Neutrophil (primary cell): ENCODE measurements at regions not wholly inside any gene's neighbourhood (a gene's known extent, or its start where the extent isn't known, plus 50 kb on each side); places are given as distances from the start of the nearest gene placed in this dataset.

Experiments
- H3K27ac ChIP-seq: fragments of 200-600 bp; sonication (generic); 2 replicates; pipeline ENCODE4 v1.5.1; 2016; ENCODE audit warnings: mild to moderate bottlenecking, moderate library complexity
- H3K27me3 ChIP-seq: fragments of 200-600 bp; sonication (generic); 2 replicates; pipeline ENCODE4 v1.6.0; 2016; ENCODE audit warnings: mild to moderate bottlenecking
- H3K36me3 ChIP-seq: fragments of 200-600 bp; sonication (generic); 2 replicates; pipeline ENCODE4 v1.5.1; 2017
- H3K4me1 ChIP-seq, 2 experiments: fragments of 200-600 bp in 1 of 2; sonication (generic) in 1 of 2; 1 replicate in 1 of 2; 2 replicates in 1 of 2; pipeline versions ENCODE4 v1.5.1 to v1.6.1; 2013 to 2016; ENCODE audit warnings: low read depth in 1 of 2, low read length in 1 of 2, mild to moderate bottlenecking in 1 of 2, moderate library complexity in 1 of 2; ENCODE audit not compliant: control insufficient read depth in 1 of 2, insufficient read depth in 1 of 2
- H3K4me3 ChIP-seq, 2 experiments: fragments of 200-600 bp in 1 of 2; sonication (generic) in 1 of 2; 1 replicate in 1 of 2; 2 replicates in 1 of 2; pipeline ENCODE4 v1.5.1; 2013 to 2016; ENCODE audit warnings: low read depth in 1 of 2, low read length in 1 of 2, mild to moderate bottlenecking in 1 of 2, moderate library complexity in 1 of 2
- H3K9me3 ChIP-seq: fragments of 200-600 bp; sonication (generic); 2 replicates; pipeline ENCODE4 v1.5.1; 2016
- TF ChIP-seq, protein P1 (sequence below): fragments of 200-600 bp; sonication (generic); IDR thresholded peaks from 2 replicates; pipeline ENCODE4 v1.5.1; 2016; ENCODE audit warnings: antibody characterized with exemption

DNA sequence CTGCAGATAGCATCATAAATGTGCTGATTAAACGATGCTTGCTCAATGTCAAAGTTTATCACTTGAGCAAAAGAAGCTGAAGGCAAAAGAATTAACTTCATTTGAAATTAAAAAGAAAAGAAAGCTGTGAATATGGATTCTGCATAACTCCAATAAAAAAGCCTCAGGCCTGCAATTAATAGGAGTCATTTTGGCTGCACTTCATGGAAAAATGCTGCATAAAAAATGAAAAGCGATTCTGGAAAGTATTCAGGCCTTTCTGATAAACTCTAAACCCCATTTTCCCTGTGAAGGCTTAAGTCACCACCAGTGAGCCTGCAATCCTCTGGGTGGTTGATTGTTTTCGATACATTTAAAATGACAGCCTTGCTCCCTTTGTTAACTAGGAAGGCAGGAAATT is 1793.4 kb downstream of the SUCLG1 start:
- no peaks in the 10 kb centered on the region for H3K4me1 ChIP-seq
- no peak overlapping the region for H3K4me3 ChIP-seq
- H3K36me3 ChIP-seq: no peaks in the 10 kb centered on the region
- no peaks in the 10 kb centered on the region for H3K27me3 ChIP-seq
- no peaks in the 10 kb centered on the region for H3K9me3 ChIP-seq
- H3K27ac ChIP-seq: no peak overlapping the region
- TF ChIP-seq, protein P1, sequence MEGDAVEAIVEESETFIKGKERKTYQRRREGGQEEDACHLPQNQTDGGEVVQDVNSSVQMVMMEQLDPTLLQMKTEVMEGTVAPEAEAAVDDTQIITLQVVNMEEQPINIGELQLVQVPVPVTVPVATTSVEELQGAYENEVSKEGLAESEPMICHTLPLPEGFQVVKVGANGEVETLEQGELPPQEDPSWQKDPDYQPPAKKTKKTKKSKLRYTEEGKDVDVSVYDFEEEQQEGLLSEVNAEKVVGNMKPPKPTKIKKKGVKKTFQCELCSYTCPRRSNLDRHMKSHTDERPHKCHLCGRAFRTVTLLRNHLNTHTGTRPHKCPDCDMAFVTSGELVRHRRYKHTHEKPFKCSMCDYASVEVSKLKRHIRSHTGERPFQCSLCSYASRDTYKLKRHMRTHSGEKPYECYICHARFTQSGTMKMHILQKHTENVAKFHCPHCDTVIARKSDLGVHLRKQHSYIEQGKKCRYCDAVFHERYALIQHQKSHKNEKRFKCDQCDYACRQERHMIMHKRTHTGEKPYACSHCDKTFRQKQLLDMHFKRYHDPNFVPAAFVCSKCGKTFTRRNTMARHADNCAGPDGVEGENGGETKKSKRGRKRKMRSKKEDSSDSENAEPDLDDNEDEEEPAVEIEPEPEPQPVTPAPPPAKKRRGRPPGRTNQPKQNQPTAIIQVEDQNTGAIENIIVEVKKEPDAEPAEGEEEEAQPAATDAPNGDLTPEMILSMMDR: no peak

DNA sequence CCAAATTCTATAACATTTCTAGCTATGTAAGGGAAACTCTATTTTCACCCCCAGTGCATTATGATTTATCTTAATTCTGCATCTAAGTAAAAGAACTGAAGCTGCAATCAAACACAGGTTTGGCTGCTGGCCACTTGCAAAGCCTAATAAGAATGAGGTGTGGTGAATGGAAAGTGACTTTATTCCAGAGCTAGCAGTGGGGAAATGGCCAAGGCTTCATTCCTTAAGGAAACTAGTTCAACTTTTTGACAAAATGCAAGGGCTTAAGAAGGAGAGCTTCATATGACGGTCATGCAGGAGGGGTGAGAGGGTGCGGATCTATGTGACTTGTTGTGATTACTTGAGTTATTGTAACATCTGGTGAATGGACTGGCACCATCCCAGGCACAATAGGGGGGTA is 1802.0 kb downstream of the SUCLG1 start:
- Histone ChIP-seq H3K27me3 (no peaks in the 10 kb centered on the region), H3K36me3 (no peaks in the 10 kb centered on the region), H3K4me1 (no peaks in the 10 kb centered on the region), H3K4me3 (no peak overlapping the region), H3K9me3 (no peaks in the 10 kb centered on the region), H3K27ac (no peak overlapping the region)
- TF ChIP-seq, protein P1: no peak

DNA sequence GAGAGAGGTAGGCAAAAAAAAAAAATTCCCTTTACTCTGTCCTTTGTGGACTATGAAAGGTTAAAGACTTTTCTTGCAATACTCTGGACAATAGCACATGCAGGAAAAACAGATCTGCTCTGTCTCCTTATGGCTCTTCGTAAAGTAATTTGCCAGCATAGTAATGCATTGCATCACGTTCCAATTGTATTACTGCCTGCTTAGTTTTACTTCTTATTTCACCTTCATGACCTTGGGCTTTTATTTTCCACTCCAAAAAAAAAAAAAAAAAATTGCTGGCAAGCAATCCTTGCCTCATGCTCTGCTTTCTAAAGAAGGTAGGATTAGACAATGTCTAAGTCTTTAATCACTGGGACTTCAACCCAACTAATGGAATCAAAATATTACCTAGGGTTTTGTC is 1802.7 kb downstream of the SUCLG1 start:
- TF ChIP-seq, protein P1: no peak
- H3K9me3 ChIP-seq: no peaks in the 10 kb centered on the region
- no peak overlapping the region for H3K4me3 ChIP-seq
- H3K27me3 ChIP-seq: no peaks in the 10 kb centered on the region
- H3K27ac ChIP-seq: no peak overlapping the region
- no peaks in the 10 kb centered on the region for H3K4me1 ChIP-seq
- H3K36me3 ChIP-seq: no peaks in the 10 kb centered on the region

DNA sequence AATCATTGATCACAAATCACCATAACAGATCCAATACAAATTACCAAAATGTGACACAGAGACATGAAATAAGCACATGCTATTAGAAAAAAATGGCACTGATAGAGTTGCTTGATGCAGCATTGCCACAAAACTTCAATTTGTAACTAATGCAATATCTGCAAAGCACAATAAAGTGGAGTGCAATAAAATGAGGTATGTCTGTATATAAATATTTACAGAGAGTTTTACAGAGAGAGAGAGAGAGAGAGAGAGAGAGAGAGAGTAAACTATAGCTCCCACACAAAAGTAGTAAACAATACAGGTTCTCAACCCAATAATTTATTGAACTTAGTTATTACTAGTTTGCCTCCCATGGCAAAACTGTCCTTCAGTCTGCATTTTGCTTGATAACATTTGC is 1807.0 kb downstream of the SUCLG1 start:
- no peak overlapping the region for H3K27ac ChIP-seq
- no peaks in the 10 kb centered on the region for H3K27me3 ChIP-seq
- no peaks in the 10 kb centered on the region for H3K36me3 ChIP-seq
- H3K4me1 ChIP-seq: no peaks in the 10 kb centered on the region
- H3K4me3 ChIP-seq: no peak overlapping the region
- no peaks in the 10 kb centered on the region for H3K9me3 ChIP-seq
- TF ChIP-seq, protein P1: no peak

DNA sequence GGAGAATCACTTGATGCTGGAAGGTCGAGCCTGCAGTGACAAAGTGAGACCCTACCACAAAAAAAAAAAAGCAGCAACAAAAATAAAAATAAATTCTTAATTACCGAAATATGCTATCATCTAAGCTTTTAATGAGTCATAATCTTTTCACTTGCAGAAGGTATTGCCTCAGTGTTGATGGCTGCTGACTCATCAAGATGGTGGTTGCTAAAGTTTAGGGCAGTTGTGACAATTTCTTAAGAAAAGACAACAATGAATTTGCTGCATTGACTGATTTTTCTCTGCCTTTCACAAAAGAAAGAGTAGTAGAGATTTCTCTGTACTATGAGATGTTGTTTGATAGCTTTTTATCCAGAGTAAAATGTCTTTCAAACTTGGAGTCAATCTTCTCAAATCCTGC is 1809.0 kb downstream of the SUCLG1 start:
- H3K9me3 ChIP-seq: no peaks in the 10 kb centered on the region
- no peaks in the 10 kb centered on the region for H3K36me3 ChIP-seq
- H3K27me3 ChIP-seq: no peaks in the 10 kb centered on the region
- H3K27ac ChIP-seq: no peak overlapping the region
- H3K4me1 ChIP-seq: no peaks in the 10 kb centered on the region
- TF ChIP-seq, protein P1: no peak
- no peak overlapping the region for H3K4me3 ChIP-seq

DNA sequence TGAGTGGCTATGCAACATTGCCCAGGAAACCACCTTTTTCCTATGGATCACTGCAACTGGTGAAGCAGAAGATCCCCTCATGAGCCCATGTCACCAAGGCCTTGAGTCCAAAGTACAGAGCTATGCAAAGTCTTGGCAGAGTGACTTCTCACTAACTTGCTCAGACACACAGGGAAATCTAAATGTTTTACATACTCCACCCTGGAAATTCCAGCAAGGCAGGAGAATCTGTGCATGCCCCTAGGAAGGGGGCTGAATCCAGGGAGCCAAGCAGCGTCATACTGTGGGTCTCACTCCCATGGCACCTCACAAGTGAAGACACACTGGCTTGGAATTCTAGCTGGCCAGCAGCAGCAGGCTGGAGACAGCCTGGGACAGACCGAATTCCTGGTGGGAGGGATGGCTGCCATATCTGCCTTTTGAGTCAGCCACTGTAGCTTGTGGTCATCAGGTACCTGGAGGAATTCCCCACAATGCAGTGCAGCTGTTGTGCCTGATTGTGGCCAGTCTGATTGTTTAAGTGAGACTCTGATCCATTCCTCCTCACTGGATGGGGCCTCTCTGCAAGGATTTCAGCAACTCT is 1817.4 kb downstream of the SUCLG1 start:
- H3K27me3 ChIP-seq: no peaks in the 10 kb centered on the region
- H3K27ac ChIP-seq: no peak overlapping the region
- H3K36me3 ChIP-seq: no peaks in the 10 kb centered on the region
- TF ChIP-seq, protein P1: no peak
- no peak overlapping the region for H3K4me3 ChIP-seq
- H3K4me1 ChIP-seq: no peaks in the 10 kb centered on the region
- H3K9me3 ChIP-seq: no peaks in the 10 kb centered on the region
